CD4-positive, CD25-positive, alpha-beta regulatory T cell (primary cell): ENCODE measurements at regions not wholly inside any gene's neighbourhood (a gene's known extent, or its start where the extent isn't known, plus 50 kb on each side); places are given as distances from the start of the nearest gene placed in this dataset.
"Not testable (repeated sequence)": the region's sequence is repeated elsewhere in the genome, so short reads cannot be mapped to it uniquely, and the experiment has no call there.

Source experiments
- ATAC-seq, 2 donors: fragments of 150-1000 bp; cut with Tn5 transposase; one replicate each; pipeline ENCODE4 v1.10.0; 2021; ENCODE audit warnings: low read depth in 2 of 2, moderate number of reproducible peaks in 2 of 2, moderate library complexity in 1 of 2
- DNase-seq, 3 donors: peaks; one replicate each; pipeline versions ENCODE4 v3.0.0 to v3.0.0-alpha.2; 2012 to 2022; ENCODE audit warnings: mixed read lengths in 1 of 3
- H3K27ac ChIP-seq: one replicate; pipeline ENCODE4 v1.7.0; 2013; ENCODE audit warnings: mild to moderate bottlenecking, low read length; ENCODE audit not compliant: insufficient read depth, poor library complexity, severe bottlenecking
- H3K27me3 ChIP-seq: one replicate; pipeline ENCODE4 v1.7.0; 2013; ENCODE audit warnings: low read length; ENCODE audit not compliant: control insufficient read depth, insufficient read depth
- H3K36me3 ChIP-seq: one replicate; pipeline ENCODE4 v1.7.0; 2013; ENCODE audit warnings: mild to moderate bottlenecking, low read length, moderate library complexity; ENCODE audit not compliant: control insufficient read depth, insufficient read depth
- H3K4me1 ChIP-seq: 2 replicates; pipeline ENCODE4 v1.7.0; 2013; ENCODE audit warnings: mild to moderate bottlenecking, low read length; ENCODE audit not compliant: insufficient read depth, control insufficient read depth, poor library complexity, severe bottlenecking
- H3K4me3 ChIP-seq: one replicate; pipeline ENCODE4 v1.7.0; 2013; ENCODE audit warnings: low read depth, mild to moderate bottlenecking, low read length, moderate library complexity
- H3K9me3 ChIP-seq, 2 experiments: 1 replicate in 1 of 2; 2 replicates in 1 of 2; pipeline ENCODE4 v1.7.0; 2013; ENCODE audit warnings: low read length in 2 of 2, mild to moderate bottlenecking in 1 of 2, moderate library complexity in 1 of 2; ENCODE audit not compliant: control insufficient read depth in 2 of 2
- H3K27ac Mint-ChIP-seq, 3 donors: one replicate each; pipeline ENCODE4 v1.8.0; 2020 to 2022; ENCODE audit warnings: mild to moderate bottlenecking in 3 of 3, mixed read lengths in 3 of 3, moderate library complexity in 2 of 3
- H3K27me3 Mint-ChIP-seq: one replicate; pipeline ENCODE4 v1.8.0; 2022; ENCODE audit warnings: mild to moderate bottlenecking, mixed read lengths
- H3K36me3 Mint-ChIP-seq: one replicate; pipeline ENCODE4 v1.8.0; 2020; ENCODE audit warnings: mixed read lengths
- H3K4me1 Mint-ChIP-seq, 4 donors: one replicate each; pipeline ENCODE4 v1.8.0; 2020 to 2022; ENCODE audit warnings: mixed read lengths in 4 of 4, mild to moderate bottlenecking in 1 of 4
- H3K4me3 Mint-ChIP-seq, 4 donors: one replicate each; pipeline ENCODE4 v1.8.0; 2020 to 2022; ENCODE audit warnings: mild to moderate bottlenecking in 4 of 4, mixed read lengths in 4 of 4, moderate library complexity in 3 of 4
- H3K9me3 Mint-ChIP-seq, 7 donors: one replicate each; pipeline ENCODE4 v1.8.0; 2020 to 2022; ENCODE audit warnings: mixed read lengths in 7 of 7, mild to moderate bottlenecking in 3 of 7, moderate library complexity in 2 of 7

GRCh38 chr6:65997539-65997938 is 290.5 kb upstream of the EYS start:
- Histone ChIP-seq H3K4me3 (no peak overlapping the region), H3K9me3 (peaks cover 1 to 3% of the 10 kb centered on the region in 2 experiments), H3K36me3 (no peaks in the 10 kb centered on the region), H3K27me3 (no peaks in the 10 kb centered on the region), H3K27ac (no peak overlapping the region), H3K4me1 (no peaks in the 10 kb centered on the region)
- Mint-ChIP-seq H3K4me3 (no peak overlapping the region), H3K4me1 (no peaks in the 10 kb centered on the region), H3K27ac (no peak overlapping the region), H3K36me3 (no peaks in the 10 kb centered on the region), H3K9me3 (peaks cover 0 to 9% (median 1%) of the 10 kb centered on the region in 7 donors), H3K27me3 (no peaks in the 10 kb centered on the region)
- ATAC-seq (no peak), DNase-seq (no peak)

- Mint-ChIP-seq H3K9me3 (peaks cover 0 to 4% (median 1%) of the 10 kb centered on the region in 7 donors), H3K36me3 (no peaks in the 10 kb centered on the region), H3K27ac (no peak overlapping the region), H3K4me1 (no peaks in the 10 kb centered on the region), H3K4me3 (no peak overlapping the region), H3K27me3 (no peaks in the 10 kb centered on the region)
- Histone ChIP-seq H3K27me3 (no peaks in the 10 kb centered on the region), H3K36me3 (no peaks in the 10 kb centered on the region), H3K27ac (no peak overlapping the region), H3K4me3 (no peak overlapping the region), H3K4me1 (no peaks in the 10 kb centered on the region), H3K9me3 (peaks cover 1 to 6% of the 10 kb centered on the region in 2 experiments)
- DNase-seq (no peak), ATAC-seq (no peak)
These were observed 289.1 kb upstream of the EYS start for GRCh38 chr6:65996096-65996495.

- Histone ChIP-seq H3K27me3 (no peaks in the 10 kb centered on the region), H3K9me3 (peaks cover 0 to 28% of the 10 kb centered on the region in 2 experiments), H3K36me3 (no peaks in the 10 kb centered on the region), H3K27ac (no peak overlapping the region), H3K4me3 (no peak overlapping the region), H3K4me1 (no peaks in the 10 kb centered on the region)
- Mint-ChIP-seq H3K4me3 (no peak overlapping the region), H3K27me3 (no peaks in the 10 kb centered on the region), H3K9me3 (peaks cover 3 to 33% (median 8%) of the 10 kb centered on the region in 7 donors), H3K4me1 (no peaks in the 10 kb centered on the region), H3K36me3 (no peaks in the 10 kb centered on the region), H3K27ac (no peak overlapping the region)
- DNase-seq, result no peak
- no peak for ATAC-seq
These were observed 282.6 kb upstream of the EYS start for GRCh38 chr6:65989676-65990075.

GRCh38 chr6:65988006-65988405 is 281.0 kb upstream of the EYS start:
- no peak overlapping the region for H3K27ac Mint-ChIP-seq
- ATAC-seq, result no peak

GRCh38 chr6:65984089-65984488 is 277.1 kb upstream of the EYS start:
- Mint-ChIP-seq H3K4me3 (no peak overlapping the region), H3K27me3 (no peaks in the 10 kb centered on the region), H3K27ac (no peak overlapping the region), H3K9me3 (peaks cover 5 to 44% (median 13%) of the 10 kb centered on the region in 7 donors), H3K36me3 (peaks cover 3% of the 10 kb centered on the region), H3K4me1 (no peaks in the 10 kb centered on the region)
- no peak overlapping the region for H3K27ac ChIP-seq
- no peaks in the 10 kb centered on the region for H3K36me3 ChIP-seq
- DNase-seq, result no peak
- no peak overlapping the region for H3K4me3 ChIP-seq
- H3K9me3 ChIP-seq, result peaks cover 1 to 12% of the 10 kb centered on the region in 2 experiments
- no peak for ATAC-seq
- no peaks in the 10 kb centered on the region for H3K27me3 ChIP-seq
- no peaks in the 10 kb centered on the region for H3K4me1 ChIP-seq

More at GRCh38 chr6:65988006-65988405, 281.0 kb upstream of the EYS start:
- peaks cover 3 to 35% (median 10%) of the 10 kb centered on the region in 7 donors for H3K9me3 Mint-ChIP-seq
- no peaks in the 10 kb centered on the region for H3K4me1 Mint-ChIP-seq
- H3K36me3 ChIP-seq, result no peaks in the 10 kb centered on the region
- peaks cover 0 to 28% of the 10 kb centered on the region in 2 experiments for H3K9me3 ChIP-seq
- H3K27ac ChIP-seq, result no peak overlapping the region
- no peaks in the 10 kb centered on the region for H3K27me3 Mint-ChIP-seq
- no peak overlapping the region for H3K4me3 Mint-ChIP-seq
- no peaks in the 10 kb centered on the region for H3K27me3 ChIP-seq
- H3K4me1 ChIP-seq, result no peaks in the 10 kb centered on the region
- H3K4me3 ChIP-seq, result no peak overlapping the region
- no peaks in the 10 kb centered on the region for H3K36me3 Mint-ChIP-seq
- DNase-seq, result no peak

GRCh38 chr6:65979120-65979519 is 272.1 kb upstream of the EYS start:
- Mint-ChIP-seq H3K27me3 (no peaks in the 10 kb centered on the region), H3K4me1 (no peaks in the 10 kb centered on the region), H3K4me3 (no peak overlapping the region), H3K9me3 (peaks cover 0 to 27% (median 6%) of the 10 kb centered on the region in 7 donors), H3K36me3 (peaks cover 3% of the 10 kb centered on the region), H3K27ac (no peak overlapping the region)
- no peak overlapping the region for H3K4me3 ChIP-seq
- H3K9me3 ChIP-seq, result peaks cover 2 to 6% of the 10 kb centered on the region in 2 experiments
- DNase-seq, result no peak
- ATAC-seq, result no peak
- no peak overlapping the region for H3K27ac ChIP-seq
- H3K36me3 ChIP-seq, result no peaks in the 10 kb centered on the region
- no peaks in the 10 kb centered on the region for H3K27me3 ChIP-seq
- no peaks in the 10 kb centered on the region for H3K4me1 ChIP-seq

GRCh38 chr6:65971252-65971651 is 264.2 kb upstream of the EYS start:
- DNase-seq, H3K27me3 Mint-ChIP-seq, H3K27me3 ChIP-seq, H3K36me3 ChIP-seq, H3K27ac ChIP-seq, H3K9me3 ChIP-seq, H3K36me3 Mint-ChIP-seq, H3K4me3 Mint-ChIP-seq, ATAC-seq, H3K4me1 ChIP-seq, H3K27ac Mint-ChIP-seq, H3K4me3 ChIP-seq, H3K4me1 Mint-ChIP-seq, H3K9me3 Mint-ChIP-seq: not testable (repeated sequence)

GRCh38 chr6:65964261-65964660 is 257.2 kb upstream of the EYS start:
- Histone ChIP-seq H3K4me1 (no peaks in the 10 kb centered on the region), H3K9me3 (no peaks in the 10 kb centered on the region), H3K27me3 (no peaks in the 10 kb centered on the region), H3K27ac (no peak overlapping the region), H3K36me3 (no peaks in the 10 kb centered on the region), H3K4me3 (no peak overlapping the region)
- Mint-ChIP-seq H3K9me3 (peaks cover 3 to 10% (median 6%) of the 10 kb centered on the region in 7 donors), H3K36me3 (no peaks in the 10 kb centered on the region), H3K4me1 (no peaks in the 10 kb centered on the region), H3K4me3 (no peak overlapping the region), H3K27ac (no peak overlapping the region), H3K27me3 (no peaks in the 10 kb centered on the region)
- DNase-seq, result no peak
- no peak for ATAC-seq
